Upper lobe of left lung (tissue), 4 donors: ENCODE measurements at regions not wholly inside any gene's neighbourhood (a gene's known extent, or its start where the extent isn't known, plus 50 kb on each side); places are given as distances from the start of the nearest gene placed in this dataset.

Experiments
- CTCF ChIP-seq, 6 experiments: fragments of 450-650 bp in 4 of 6; fragments of 200-600 bp in 2 of 6; sonication (generic) in 2 of 6; IDR thresholded peaks; one replicate each; pipeline ENCODE4 v1.5.1; 2016 to 2019; ENCODE audit warnings: antibody characterized with exemption in 6 of 6
- POLR2A ChIP-seq, 4 donors: fragments of 450-650 bp; IDR thresholded peaks; one replicate each; pipeline ENCODE4 v1.5.1; 2016 to 2017; ENCODE audit warnings: antibody characterized with exemption in 4 of 4, mild to moderate bottlenecking in 2 of 4

GRCh38 chr5:147101659-147102369 lies 133.0 kb upstream of the STK32A start:
- TF ChIP-seq POLR2A (IDR thresholded peaks at IDR 0.05), result no peak
- no peak for TF ChIP-seq CTCF (IDR thresholded peaks at IDR 0.05)
